Activated naive CD4-positive, alpha-beta T cell treated with anti-CD3 and anti-CD28 coated beads, Interleukin-2, amount 10 ng/mL, durations not matched to agents 7 days and 5 days (primary cell): ENCODE measurements at regions not wholly inside any gene's neighbourhood (a gene's known extent, or its start where the extent isn't known, plus 50 kb on each side); places are given as distances from the start of the nearest gene placed in this dataset.
"Not testable (repeated sequence)": the region's sequence is repeated elsewhere in the genome, so short reads cannot be mapped to it uniquely, and the experiment has no call there.

ENCODE experiments used
- CTCF ChIA-PET: fragments of 350-600 bp; sonication (Branson Sonifier 250); formaldehyde crosslinking; loops from one replicate; lab custom pipeline; 2021; ENCODE audit warnings: antibody characterized with exemption; lab: Charles Lee
- DNase-seq: peaks from one replicate; pipeline ENCODE4 v3.0.0-alpha.2; 2020
- H3K27ac Mint-ChIP-seq: one replicate; pipeline ENCODE4 v1.8.0; 2021; ENCODE audit warnings: mild to moderate bottlenecking, moderate library complexity, mixed read lengths
- H3K27me3 Mint-ChIP-seq: one replicate; pipeline ENCODE4 v1.8.0; 2021; ENCODE audit warnings: mild to moderate bottlenecking, mixed read lengths
- H3K36me3 Mint-ChIP-seq: one replicate; pipeline ENCODE4 v1.8.0; 2021; ENCODE audit warnings: mixed read lengths
- H3K4me1 Mint-ChIP-seq: one replicate; pipeline ENCODE4 v1.8.0; 2021; ENCODE audit warnings: mixed read lengths
- H3K4me3 Mint-ChIP-seq: one replicate; pipeline ENCODE4 v1.8.0; 2021; ENCODE audit warnings: mild to moderate bottlenecking, moderate library complexity, mixed read lengths
- H3K9me3 Mint-ChIP-seq: one replicate; pipeline ENCODE4 v1.8.0; 2021; ENCODE audit warnings: mixed read lengths

GRCh38 chr4:59664771-59665170 is 1535.4 kb upstream of the ADGRL3 start:
- Mint-ChIP-seq H3K27me3 (no peaks in the 10 kb centered on the region), H3K4me3 (no peak overlapping the region), H3K36me3 (no peaks in the 10 kb centered on the region), H3K27ac (no peak overlapping the region), H3K9me3 (peaks cover 12% of the 10 kb centered on the region), H3K4me1 (no peaks in the 10 kb centered on the region)
- DNase-seq = no peak
- CTCF ChIA-PET = no interaction called here

GRCh38 chr4:59666645-59667044 is 1533.5 kb upstream of the ADGRL3 start:
- H3K36me3 Mint-ChIP-seq = no peaks in the 10 kb centered on the region
- H3K4me1 Mint-ChIP-seq = no peaks in the 10 kb centered on the region
- CTCF ChIA-PET = no interaction called here

GRCh38 chr4:59671037-59671436 is 1529.1 kb upstream of the ADGRL3 start:
- H3K9me3 Mint-ChIP-seq = peaks cover 2% of the 10 kb centered on the region
- no peak for DNase-seq
- no peak overlapping the region for H3K4me3 Mint-ChIP-seq
- H3K27ac Mint-ChIP-seq = no peak overlapping the region
- H3K27me3 Mint-ChIP-seq = no peaks in the 10 kb centered on the region
- CTCF ChIA-PET = no interaction called here
- no peaks in the 10 kb centered on the region for H3K4me1 Mint-ChIP-seq
- no peaks in the 10 kb centered on the region for H3K36me3 Mint-ChIP-seq

More at GRCh38 chr4:59666645-59667044, 1533.5 kb upstream of the ADGRL3 start:
- Mint-ChIP-seq H3K9me3 (peaks cover 4% of the 10 kb centered on the region), H3K27ac (no peak overlapping the region), H3K27me3 (no peaks in the 10 kb centered on the region), H3K4me3 (no peak overlapping the region)
- no peak for DNase-seq

DNA sequence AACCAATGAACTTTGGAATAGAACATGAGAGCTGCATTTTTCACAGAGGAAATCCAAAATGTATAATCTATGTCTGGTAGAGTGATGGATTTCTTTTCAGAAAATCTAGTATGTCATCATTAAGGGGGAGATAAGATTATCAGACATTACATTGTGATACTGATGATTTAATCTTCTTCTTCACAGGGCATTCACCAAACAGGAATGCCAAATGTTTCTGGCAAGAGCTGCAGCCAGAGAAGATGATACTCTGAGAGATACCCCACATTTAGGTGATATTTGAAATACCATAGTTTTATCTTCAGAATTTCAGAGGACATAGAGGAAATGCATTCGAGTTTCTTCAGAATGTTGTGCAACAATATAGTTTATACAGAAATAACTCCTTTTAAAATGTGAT is 1523.7 kb upstream of the ADGRL3 start:
- Mint-ChIP-seq H3K27me3 (no peaks in the 10 kb centered on the region), H3K36me3 (no peaks in the 10 kb centered on the region), H3K4me1 (no peaks in the 10 kb centered on the region), H3K27ac (no peak overlapping the region), H3K4me3 (no peak overlapping the region), H3K9me3 (no peaks in the 10 kb centered on the region)
- CTCF ChIA-PET = no interaction called here
- DNase-seq = no peak

GRCh38 chr4:59676992-59677391 is 1523.1 kb upstream of the ADGRL3 start:
- H3K4me1 Mint-ChIP-seq, H3K27me3 Mint-ChIP-seq, H3K36me3 Mint-ChIP-seq: not testable (repeated sequence)

GRCh38 chr4:59685626-59686025 is 1514.5 kb upstream of the ADGRL3 start:
- no peaks in the 10 kb centered on the region for H3K27me3 Mint-ChIP-seq
- no peaks in the 10 kb centered on the region for H3K36me3 Mint-ChIP-seq
- peaks cover 5% of the 10 kb centered on the region for H3K9me3 Mint-ChIP-seq
- no peaks in the 10 kb centered on the region for H3K4me1 Mint-ChIP-seq
- CTCF ChIA-PET = no interaction called here
- no peak overlapping the region for H3K4me3 Mint-ChIP-seq
- DNase-seq = no peak
- no peak overlapping the region for H3K27ac Mint-ChIP-seq

More at GRCh38 chr4:59676992-59677391, 1523.1 kb upstream of the ADGRL3 start:
- H3K9me3 Mint-ChIP-seq, CTCF ChIA-PET, DNase-seq, H3K27ac Mint-ChIP-seq, H3K4me3 Mint-ChIP-seq: not testable (repeated sequence)

GRCh38 chr4:59689149-59689548 is 1511.0 kb upstream of the ADGRL3 start:
- no peak for DNase-seq
- CTCF ChIA-PET = no interaction called here
- Mint-ChIP-seq H3K36me3 (no peaks in the 10 kb centered on the region), H3K9me3 (peaks cover 5% of the 10 kb centered on the region), H3K4me3 (no peak overlapping the region), H3K27me3 (no peaks in the 10 kb centered on the region), H3K27ac (no peak overlapping the region), H3K4me1 (no peaks in the 10 kb centered on the region)

GRCh38 chr4:59695355-59696053 is 1504.6 kb upstream of the ADGRL3 start:
- CTCF ChIA-PET = no interaction called here
- H3K27ac Mint-ChIP-seq = no peak overlapping the region
- no peaks in the 10 kb centered on the region for H3K36me3 Mint-ChIP-seq
- no peak for DNase-seq
- no peaks in the 10 kb centered on the region for H3K4me1 Mint-ChIP-seq
- no peaks in the 10 kb centered on the region for H3K27me3 Mint-ChIP-seq
- no peaks in the 10 kb centered on the region for H3K9me3 Mint-ChIP-seq
- H3K4me3 Mint-ChIP-seq = no peak overlapping the region

DNA sequence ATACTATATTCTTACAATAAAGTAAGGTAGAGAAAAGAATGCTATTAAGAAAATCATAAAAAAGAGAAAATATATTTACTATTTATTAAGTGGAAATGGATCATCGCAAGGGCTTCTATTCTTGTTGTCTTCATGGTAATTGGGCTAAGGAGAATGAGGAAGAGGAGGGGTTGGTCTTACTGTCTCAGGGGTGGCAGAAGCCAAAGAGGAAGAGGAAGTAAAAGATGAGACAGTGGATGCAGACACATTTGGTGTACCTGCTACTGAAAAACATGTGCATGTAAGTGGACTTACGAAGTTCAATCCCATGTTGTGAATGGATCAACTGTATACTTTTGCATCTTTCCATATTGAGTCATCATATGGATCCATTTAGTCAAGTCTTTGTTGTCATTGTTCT is 1502.1 kb upstream of the ADGRL3 start:
- no peak for DNase-seq
- H3K27me3 Mint-ChIP-seq = no peaks in the 10 kb centered on the region
- no peaks in the 10 kb centered on the region for H3K36me3 Mint-ChIP-seq
- no peaks in the 10 kb centered on the region for H3K9me3 Mint-ChIP-seq
- no peak overlapping the region for H3K4me3 Mint-ChIP-seq
- CTCF ChIA-PET = no interaction called here
- no peak overlapping the region for H3K27ac Mint-ChIP-seq
- no peaks in the 10 kb centered on the region for H3K4me1 Mint-ChIP-seq

DNA sequence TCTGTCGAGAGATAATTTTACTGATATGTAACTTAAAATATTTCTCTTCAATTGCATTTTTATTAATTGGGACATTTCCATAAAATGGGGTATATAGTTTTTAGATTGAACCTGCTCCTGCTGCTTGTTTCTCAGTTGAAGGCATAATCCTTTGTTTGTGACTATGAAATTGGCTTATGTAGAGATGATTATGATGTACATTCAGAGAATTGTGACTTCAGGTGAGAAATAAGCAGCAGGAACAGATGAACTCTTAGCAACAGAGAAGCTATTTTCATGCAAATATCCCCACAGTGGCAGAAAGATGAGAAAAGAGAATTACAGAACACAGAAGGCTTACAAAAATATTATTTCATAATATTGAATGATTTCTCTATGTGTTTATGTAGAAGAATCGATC is 1499.5 kb upstream of the ADGRL3 start:
- Mint-ChIP-seq H3K27ac (no peak overlapping the region), H3K9me3 (no peaks in the 10 kb centered on the region), H3K4me1 (no peaks in the 10 kb centered on the region), H3K36me3 (no peaks in the 10 kb centered on the region), H3K27me3 (no peaks in the 10 kb centered on the region), H3K4me3 (no peak overlapping the region)
- CTCF ChIA-PET = no interaction called here
- DNase-seq = no peak

DNA sequence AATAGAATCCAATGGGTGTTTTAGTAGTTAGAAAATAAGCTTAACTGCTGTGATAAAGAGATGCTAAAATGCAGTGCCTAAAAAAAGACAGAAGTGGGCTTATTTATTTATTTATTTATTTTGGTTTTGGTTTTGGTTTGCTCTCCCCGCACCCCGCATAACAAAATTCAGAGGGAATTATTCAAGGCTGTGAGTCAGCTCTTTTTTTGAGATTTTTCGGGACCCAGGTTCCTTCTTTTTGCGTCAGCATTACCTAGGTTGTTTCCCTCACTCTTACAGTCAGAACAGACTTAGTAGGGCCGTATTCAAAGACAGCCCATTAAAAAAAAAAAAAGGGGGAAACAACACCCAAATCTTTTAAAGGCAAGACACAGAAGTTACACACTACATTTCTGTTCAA is 1495.5 kb upstream of the ADGRL3 start:
- Mint-ChIP-seq H3K27ac (no peak overlapping the region), H3K9me3 (no peaks in the 10 kb centered on the region), H3K36me3 (no peaks in the 10 kb centered on the region), H3K27me3 (no peaks in the 10 kb centered on the region), H3K4me1 (no peaks in the 10 kb centered on the region), H3K4me3 (no peak overlapping the region)
- CTCF ChIA-PET = interaction anchor here (0.6 kb wide), 1 partner anchor 30 kb away, joined by 4 read pairs; no protein-coding TSS in a partner anchor
- no peak for DNase-seq

GRCh38 chr4:59712470-59712869 is 1487.7 kb upstream of the ADGRL3 start:
- no peaks in the 10 kb centered on the region for H3K4me1 Mint-ChIP-seq
- no peak overlapping the region for H3K27ac Mint-ChIP-seq
- H3K4me3 Mint-ChIP-seq = no peak overlapping the region
- CTCF ChIA-PET = no interaction called here
- H3K27me3 Mint-ChIP-seq = no peaks in the 10 kb centered on the region
- no peaks in the 10 kb centered on the region for H3K36me3 Mint-ChIP-seq
- H3K9me3 Mint-ChIP-seq = no peaks in the 10 kb centered on the region
- DNase-seq = no peak

- peaks cover 19% of the 10 kb centered on the region for H3K9me3 Mint-ChIP-seq
- H3K27me3 Mint-ChIP-seq, CTCF ChIA-PET, H3K27ac Mint-ChIP-seq, DNase-seq, H3K4me1 Mint-ChIP-seq, H3K36me3 Mint-ChIP-seq, H3K4me3 Mint-ChIP-seq: not testable (repeated sequence)
Measured at GRCh38 chr4:59724286-59724685, 1475.8 kb upstream of the ADGRL3 start.

DNA sequence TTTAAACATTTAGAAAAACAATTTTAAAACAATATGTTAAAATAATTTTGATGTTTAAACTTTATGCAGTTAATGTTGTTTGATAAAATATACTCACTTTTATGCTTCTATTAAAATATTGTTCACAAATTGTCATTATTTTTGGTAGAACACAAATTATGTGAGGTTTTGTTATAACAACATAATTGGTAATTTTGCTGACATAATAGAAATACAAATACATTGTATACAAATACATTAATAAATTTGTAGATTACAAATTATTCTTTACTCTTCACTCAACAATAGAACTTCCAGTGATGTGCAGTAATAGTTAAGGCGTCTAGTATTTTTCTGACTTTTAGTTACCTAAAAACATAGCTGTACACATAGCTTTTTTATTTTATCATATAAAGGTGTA is 1472.4 kb upstream of the ADGRL3 start:
- DNase-seq = no peak
- Mint-ChIP-seq H3K4me1 (no peaks in the 10 kb centered on the region), H3K4me3 (no peak overlapping the region), H3K9me3 (peaks cover 6% of the 10 kb centered on the region), H3K27ac (no peak overlapping the region), H3K27me3 (no peaks in the 10 kb centered on the region), H3K36me3 (no peaks in the 10 kb centered on the region)
- CTCF ChIA-PET = no interaction called here

DNA sequence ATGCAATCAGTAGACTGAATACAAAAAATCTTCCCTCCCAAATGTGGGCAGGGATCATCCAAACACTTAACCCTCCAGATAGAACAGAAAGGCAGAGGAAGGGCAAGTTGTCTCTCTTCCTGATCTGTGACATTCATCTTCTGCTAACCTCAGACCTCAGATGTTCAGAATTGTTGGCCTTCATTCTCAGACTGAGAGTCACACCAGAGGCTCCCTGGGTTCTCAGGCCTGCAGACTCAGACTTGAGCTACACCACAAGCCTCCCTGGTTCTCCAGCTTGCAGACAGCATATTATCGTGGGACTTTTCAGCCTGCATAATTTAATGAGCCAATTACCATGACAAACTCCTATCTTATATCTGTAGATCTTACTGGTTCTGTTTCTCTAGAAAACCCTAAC is 1471.6 kb upstream of the ADGRL3 start:
- no peak overlapping the region for H3K27ac Mint-ChIP-seq
- no peak overlapping the region for H3K4me3 Mint-ChIP-seq
- no peaks in the 10 kb centered on the region for H3K27me3 Mint-ChIP-seq
- H3K4me1 Mint-ChIP-seq = no peaks in the 10 kb centered on the region
- DNase-seq = no peak
- CTCF ChIA-PET = no interaction called here
- H3K9me3 Mint-ChIP-seq = peaks cover 6% of the 10 kb centered on the region
- H3K36me3 Mint-ChIP-seq = no peaks in the 10 kb centered on the region
